Islet precursor cell (in vitro differentiated cells): ENCODE measurements at regions not wholly inside any gene's neighbourhood (a gene's known extent, or its start where the extent isn't known, plus 50 kb on each side); places are given as distances from the start of the nearest gene placed in this dataset.

Experiments used
- DNase-seq: peaks from one replicate; pipeline ENCODE4 v3.0.0-alpha.2; 2018

DNA sequence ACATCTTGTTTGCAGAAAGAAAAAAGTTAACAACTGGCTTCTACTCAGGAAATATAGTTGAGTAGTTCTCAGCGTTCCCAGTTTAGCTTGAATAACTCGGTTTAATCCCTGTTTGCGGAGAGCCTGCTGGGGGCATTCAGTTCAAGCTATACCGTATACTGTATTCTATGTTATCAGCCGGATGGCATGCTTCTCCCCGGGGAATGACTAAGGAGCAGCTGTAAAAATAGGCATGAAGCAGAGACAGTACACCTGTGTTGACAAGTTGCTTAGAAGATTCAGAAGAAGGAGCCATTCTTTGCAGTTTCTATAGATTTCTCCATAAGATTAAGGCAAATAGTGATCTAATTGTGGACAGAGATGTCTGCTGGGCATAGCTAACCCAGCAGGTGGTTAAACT lies 267.8 kb upstream of the NCAM2 start:
- no peak for DNase-seq

- no peak for DNase-seq
Observed at GRCh38 chr21:20735257-20735656, 263.0 kb upstream of the NCAM2 start.

DNA sequence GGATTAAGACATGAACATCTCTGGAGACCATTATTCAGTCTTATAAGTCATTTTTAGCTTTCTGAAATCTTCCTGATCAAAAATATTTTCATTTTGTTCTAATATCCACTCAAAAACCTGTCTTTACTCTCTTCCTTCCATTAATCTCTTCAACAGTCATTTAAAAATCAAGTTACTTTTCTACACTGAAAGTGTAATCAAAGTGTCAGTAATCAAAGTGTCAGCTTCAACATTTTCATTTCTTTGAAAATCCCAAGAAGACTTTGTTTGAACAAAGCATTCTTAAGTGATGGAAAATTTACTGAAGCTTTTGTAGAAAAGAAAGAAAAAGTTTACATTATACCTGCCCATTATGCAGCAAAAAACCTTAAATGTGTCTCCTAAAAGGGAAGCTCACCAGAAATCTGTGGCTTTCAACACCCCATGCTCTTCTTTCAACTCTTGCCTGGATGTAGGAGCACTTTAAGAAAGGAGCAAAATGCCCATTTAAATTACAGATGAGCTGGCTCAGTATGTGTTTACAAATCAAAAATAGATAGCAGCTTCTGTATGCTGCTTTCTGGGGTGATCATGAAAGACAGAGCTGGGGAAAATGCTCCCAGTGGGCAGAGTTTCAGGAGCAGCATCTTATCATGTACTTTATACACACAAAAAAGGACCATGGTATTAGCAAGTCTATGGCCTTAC lies 260.8 kb upstream of the NCAM2 start:
- DNase-seq = no peak

DNA sequence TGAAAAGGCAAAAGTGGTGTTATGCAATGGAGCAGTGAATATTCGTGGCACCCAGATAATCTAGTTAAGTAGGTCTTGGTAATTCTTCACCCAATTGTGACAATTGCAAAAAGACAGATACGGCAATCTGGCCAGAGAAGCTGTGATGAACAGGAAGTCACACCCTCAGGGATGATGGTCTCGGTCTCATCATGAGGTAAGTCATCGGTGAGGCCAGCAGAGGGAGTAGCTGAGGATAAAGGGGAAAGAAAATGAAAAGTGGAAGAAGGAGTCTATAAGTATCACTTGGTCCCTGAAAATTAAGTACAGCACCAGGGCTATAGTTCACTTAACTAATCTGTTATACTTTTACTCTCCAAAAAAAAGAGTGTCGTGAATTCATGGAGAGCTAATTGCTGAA lies 258.8 kb upstream of the NCAM2 start:
- peak; percentile 54 for DNase-seq

DNA sequence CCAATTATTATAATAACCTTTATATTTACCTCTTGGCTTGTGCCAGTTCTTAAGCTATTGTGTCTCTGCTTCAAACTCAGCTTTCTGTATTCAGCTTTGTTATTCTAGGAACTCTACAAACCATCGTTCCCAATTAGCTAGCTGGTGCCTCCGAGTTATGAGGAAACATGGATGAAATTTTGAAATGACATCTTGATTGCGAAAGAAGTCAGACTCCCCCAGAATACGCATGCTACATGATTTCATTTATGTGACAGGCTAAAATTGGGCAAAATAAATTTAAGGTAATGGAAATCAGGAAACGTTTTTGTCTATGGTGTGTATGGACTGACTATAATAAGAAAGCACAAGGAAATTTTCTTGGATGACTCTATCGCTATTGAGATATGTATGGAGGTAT lies 256.8 kb upstream of the NCAM2 start:
- DNase-seq = no peak

DNA sequence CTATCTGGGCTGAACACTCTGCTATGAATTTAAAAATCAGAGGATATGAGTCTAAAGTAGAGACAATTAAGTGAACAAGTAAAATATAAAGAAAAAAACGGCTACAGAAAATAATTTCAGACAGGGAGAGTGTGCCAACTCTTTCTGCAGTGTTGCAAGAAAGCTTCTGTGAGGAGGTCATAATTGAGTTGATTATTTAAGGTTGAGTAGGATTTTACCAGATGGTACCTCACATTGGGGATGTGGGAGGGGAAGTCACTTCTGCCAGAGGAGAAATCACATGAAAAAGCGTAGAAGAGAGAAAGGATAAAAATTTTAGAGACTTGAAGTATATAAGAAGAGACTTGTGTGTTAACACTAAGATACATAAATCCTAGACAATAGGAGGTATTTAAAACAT lies 238.0 kb upstream of the NCAM2 start:
- no peak for DNase-seq

- no peak for DNase-seq
Observed at GRCh38 chr21:20774737-20775136, 223.5 kb upstream of the NCAM2 start.

DNA sequence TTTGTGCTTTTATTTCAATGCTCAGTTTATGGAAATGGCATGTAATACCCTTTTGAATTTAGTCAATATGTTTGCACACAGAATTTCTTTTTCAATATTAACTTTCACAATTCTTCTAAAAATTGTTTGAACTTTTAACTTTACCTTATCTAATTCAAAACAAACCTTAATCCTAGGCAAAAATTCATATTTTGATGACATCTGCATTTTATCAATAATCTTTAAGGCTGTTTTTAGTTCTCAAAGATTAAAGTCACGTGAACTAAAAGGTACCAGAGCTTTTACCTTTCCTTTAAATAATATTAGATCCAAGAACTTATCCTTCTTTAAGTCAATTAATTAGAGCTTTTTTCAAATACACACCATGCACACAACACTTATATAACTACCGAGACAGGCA lies 218.9 kb upstream of the NCAM2 start:
- no peak for DNase-seq

GRCh38 chr21:20783611-20784010 lies 214.6 kb upstream of the NCAM2 start:
- DNase-seq = no peak

- DNase-seq = no peak
Observed at GRCh38 chr21:20789729-20790500, 208.3 kb upstream of the NCAM2 start.

DNA sequence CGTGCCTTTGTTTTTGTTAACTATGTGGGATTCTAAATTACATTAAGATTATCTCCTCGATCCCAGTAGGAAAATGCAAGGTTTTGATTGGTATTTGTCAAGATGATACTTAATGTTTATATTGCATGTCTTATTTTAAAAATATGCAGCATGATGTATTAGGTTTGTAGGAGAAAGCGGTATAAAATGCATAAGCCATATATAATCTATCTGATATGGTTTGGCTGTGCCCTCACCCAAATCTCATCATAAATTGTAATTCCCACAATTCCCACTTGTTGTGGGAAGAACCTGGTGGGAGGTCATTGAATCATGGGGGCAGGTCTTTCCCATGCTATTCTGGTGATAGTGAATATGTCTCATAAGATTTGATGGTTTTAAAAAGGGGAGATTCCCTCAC lies 198.1 kb upstream of the NCAM2 start:
- DNase-seq = no peak

GRCh38 chr21:20802201-20802600 lies 196.0 kb upstream of the NCAM2 start:
- DNase-seq = no peak

- DNase-seq = no peak
Observed at GRCh38 chr21:20802631-20803260, 195.5 kb upstream of the NCAM2 start.

DNA sequence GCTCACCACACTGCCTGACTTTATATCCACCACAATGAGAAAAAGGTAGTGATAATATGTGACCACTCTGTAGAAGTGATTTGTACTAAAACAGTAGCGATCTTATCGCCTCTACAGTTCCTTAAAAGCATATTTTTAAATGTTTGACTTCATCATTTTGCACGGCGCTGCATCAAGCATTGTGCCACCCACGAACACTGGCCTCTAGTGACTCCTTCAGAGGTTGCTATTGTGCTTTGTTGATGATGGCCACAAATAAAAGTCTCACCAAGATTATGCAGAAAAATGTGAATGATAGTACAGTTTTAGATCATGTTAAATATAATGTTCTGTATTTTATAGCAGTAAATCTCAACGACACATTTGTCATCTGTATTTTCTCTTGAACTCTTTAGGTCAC lies 186.5 kb upstream of the NCAM2 start:
- no peak for DNase-seq

- no peak for DNase-seq
Observed at GRCh38 chr21:20814090-20814489, 184.1 kb upstream of the NCAM2 start.

DNA sequence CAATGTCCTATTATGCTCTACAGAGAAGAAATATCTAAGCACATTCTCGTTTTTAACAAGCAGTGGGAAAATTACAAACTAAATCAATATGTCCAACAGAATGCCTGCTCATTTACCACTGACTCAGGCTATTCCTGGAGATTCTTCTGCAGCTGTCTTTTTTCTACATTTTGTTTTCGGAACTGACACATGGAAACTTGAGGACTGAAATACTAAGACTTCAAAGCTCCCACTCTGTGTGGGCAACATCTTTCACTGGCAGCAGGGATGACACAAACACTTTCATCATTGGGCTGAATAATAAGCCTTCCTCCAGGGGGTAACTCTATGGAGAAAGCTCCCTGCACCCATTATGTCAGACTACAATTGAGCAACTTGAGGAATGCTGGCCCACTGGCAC lies 175.5 kb upstream of the NCAM2 start:
- DNase-seq = no peak

DNA sequence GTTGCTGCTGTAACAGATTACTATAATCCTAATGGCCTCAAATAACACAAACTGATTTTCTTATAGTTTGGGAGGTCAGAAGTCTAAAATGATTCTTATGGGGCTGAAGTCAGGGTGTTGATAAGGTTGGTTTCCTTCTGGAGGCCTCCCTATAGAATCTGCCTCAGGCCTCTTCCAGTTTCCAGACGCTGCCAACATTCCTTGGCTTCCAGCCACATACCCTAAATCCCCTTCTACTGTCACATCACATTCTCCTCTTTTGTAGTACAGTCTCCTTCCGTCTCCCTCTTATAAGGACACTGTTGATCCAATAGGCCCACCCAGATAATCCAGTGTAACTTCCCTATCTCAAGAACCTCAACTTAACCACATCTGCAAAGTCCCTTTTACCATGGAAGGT lies 145.3 kb upstream of the NCAM2 start:
- DNase-seq = no peak

GRCh38 chr21:20856926-20857325 lies 141.3 kb upstream of the NCAM2 start:
- no peak for DNase-seq

DNA sequence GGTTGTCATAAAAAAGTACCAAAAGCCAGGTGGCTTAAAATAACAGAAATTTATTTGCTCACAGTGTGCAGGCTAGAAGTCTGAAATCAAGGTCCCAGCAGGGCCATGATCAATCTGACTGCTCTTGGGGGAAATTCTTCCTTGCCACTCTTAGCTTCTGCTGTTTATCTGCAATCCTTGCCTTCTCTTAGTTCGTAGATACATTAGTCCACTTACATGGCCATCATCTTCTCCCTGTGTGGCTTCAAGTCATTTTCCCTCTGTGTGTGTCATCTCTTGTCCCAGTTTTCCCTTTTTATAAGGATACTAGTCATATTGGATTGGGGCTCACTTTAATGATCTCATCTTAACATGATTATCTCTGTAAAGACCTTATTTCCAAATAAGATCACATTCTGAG lies 124.0 kb upstream of the NCAM2 start:
- DNase-seq = no peak

GRCh38 chr21:20875742-20876141 lies 122.5 kb upstream of the NCAM2 start:
- no peak for DNase-seq

DNA sequence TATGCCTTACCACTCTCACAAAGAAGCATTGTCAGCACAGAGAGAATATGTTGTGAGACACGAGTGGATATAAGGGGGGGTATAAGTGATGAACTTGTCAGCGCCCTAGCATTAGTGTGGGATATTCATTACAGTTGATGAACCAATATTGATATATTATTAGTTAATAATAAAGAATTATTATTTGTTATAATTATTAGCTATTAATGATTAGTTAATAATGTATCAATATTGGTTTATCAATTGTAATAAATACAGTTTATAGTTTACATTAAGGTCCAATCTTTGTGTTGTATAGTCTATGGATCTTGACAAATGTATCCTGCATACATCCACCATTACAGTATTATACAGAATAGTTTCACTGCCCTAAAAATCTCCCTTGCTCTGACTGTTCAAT lies 120.2 kb upstream of the NCAM2 start:
- no peak for DNase-seq

GRCh38 chr21:20882462-20883407 lies 115.5 kb upstream of the NCAM2 start:
- DNase-seq = no peak

GRCh38 chr21:20883408-20883800 lies 114.8 kb upstream of the NCAM2 start:
- no peak for DNase-seq
